Mammary epithelial cell (primary cell): ENCODE measurements at regions not wholly inside any gene's neighbourhood (a gene's known extent, or its start where the extent isn't known, plus 50 kb on each side); places are given as distances from the start of the nearest gene placed in this dataset.

ENCODE experiments used
- EZH2 ChIP-seq: IDR thresholded peaks from 2 replicates; pipeline ENCODE4 v1.6.1; 2012; ENCODE audit warnings: low read length, inconsistent platforms, borderline replicate concordance
- TF ChIP-seq, protein P1 (sequence below), 2 donors: IDR thresholded peaks in 1 of 2; conservative IDR thresholded peaks in 1 of 2; 2 replicates each; pipeline ENCODE4 v1.5.1; 2011 to 2012; ENCODE audit warnings: inconsistent platforms in 2 of 2, low read length in 2 of 2, mild to moderate bottlenecking in 2 of 2, control low read depth in 1 of 2, low read depth in 1 of 2; ENCODE audit not compliant: insufficient read depth in 1 of 2; ENCODE audit errors: extremely low read depth in 1 of 2

DNA sequence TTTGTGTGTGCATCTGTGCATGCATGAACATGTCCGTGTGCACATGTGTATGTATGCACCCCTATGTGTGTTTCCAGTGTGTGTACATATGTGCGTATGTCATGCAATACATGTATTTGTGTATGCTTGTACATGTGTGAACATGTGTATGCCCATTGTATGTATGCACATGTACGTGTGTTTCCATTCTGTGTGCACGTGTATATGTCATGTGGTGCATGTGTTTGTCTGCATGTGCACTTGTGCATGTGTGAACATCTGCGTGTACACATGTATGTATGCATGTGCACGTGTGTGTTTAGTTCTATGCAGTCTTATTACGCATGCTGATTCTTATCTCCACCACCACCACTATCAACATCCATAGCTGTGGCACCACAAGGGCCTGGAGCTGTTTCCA, 403.5 kb upstream of the IRX4 start:
- TF ChIP-seq, protein P1, sequence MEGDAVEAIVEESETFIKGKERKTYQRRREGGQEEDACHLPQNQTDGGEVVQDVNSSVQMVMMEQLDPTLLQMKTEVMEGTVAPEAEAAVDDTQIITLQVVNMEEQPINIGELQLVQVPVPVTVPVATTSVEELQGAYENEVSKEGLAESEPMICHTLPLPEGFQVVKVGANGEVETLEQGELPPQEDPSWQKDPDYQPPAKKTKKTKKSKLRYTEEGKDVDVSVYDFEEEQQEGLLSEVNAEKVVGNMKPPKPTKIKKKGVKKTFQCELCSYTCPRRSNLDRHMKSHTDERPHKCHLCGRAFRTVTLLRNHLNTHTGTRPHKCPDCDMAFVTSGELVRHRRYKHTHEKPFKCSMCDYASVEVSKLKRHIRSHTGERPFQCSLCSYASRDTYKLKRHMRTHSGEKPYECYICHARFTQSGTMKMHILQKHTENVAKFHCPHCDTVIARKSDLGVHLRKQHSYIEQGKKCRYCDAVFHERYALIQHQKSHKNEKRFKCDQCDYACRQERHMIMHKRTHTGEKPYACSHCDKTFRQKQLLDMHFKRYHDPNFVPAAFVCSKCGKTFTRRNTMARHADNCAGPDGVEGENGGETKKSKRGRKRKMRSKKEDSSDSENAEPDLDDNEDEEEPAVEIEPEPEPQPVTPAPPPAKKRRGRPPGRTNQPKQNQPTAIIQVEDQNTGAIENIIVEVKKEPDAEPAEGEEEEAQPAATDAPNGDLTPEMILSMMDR (conservative IDR thresholded peaks at IDR 0.05 in 1 of 2, IDR thresholded peaks at IDR 0.05 in 1 of 2; ENCODE audit: extremely low read depth in 1 of 2, insufficient read depth in 1 of 2, low read depth in 1 of 2, low read length in 2 of 2): no peak
- no peak for TF ChIP-seq EZH2
